SK-MEL-5 (cell line): ENCODE measurements at regions not wholly inside any gene's neighbourhood (a gene's known extent, or its start where the extent isn't known, plus 50 kb on each side); places are given as distances from the start of the nearest gene placed in this dataset.
A peak's percentile ranks its signal among the peaks of the same experiment; 100 is the strongest.

Source experiments
- DNase-seq: peaks from one replicate; pipeline ENCODE4 v3.0.0-alpha.2; 2016; ENCODE audit warnings: low read depth, low spot score
- in situ Hi-C: cut with HindIII; loops from 2 replicates; pipeline ENCODE4 v1.10.0; 2016; ENCODE audit warnings: low sequenced_read_pairs, high pct_unique_total_duplicates, low pct_unique_long_range_greater_than_20kb

GRCh38 chr17:70344386-70345060 is 175.2 kb downstream of the KCNJ2 start:
- no peak for DNase-seq
- in situ Hi-C loops = no loop called here

GRCh38 chr17:70345061-70345460 is 175.7 kb downstream of the KCNJ2 start:
- DNase-seq = no peak
- in situ Hi-C loops = no loop called here

DNA sequence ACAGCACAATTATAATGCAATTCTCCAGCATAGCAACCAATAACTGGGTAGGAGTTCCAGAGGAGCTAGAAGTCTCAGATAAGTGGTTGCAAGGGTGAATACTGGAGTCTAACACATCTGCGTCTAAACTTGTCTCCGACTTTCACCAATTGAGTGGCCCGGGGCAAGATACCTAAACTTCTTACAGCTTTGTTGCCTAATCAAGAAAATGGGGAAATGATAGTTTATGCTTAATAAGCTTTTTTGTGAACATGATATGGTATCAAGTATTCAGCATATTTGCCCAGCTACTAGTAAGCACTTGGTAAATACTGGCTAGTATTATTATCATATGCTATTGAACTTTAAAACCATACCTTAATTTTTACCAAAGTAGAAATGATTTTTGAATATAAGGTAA is 183.5 kb downstream of the KCNJ2 start:
- in situ Hi-C loops = no loop called here
- no peak for DNase-seq

DNA sequence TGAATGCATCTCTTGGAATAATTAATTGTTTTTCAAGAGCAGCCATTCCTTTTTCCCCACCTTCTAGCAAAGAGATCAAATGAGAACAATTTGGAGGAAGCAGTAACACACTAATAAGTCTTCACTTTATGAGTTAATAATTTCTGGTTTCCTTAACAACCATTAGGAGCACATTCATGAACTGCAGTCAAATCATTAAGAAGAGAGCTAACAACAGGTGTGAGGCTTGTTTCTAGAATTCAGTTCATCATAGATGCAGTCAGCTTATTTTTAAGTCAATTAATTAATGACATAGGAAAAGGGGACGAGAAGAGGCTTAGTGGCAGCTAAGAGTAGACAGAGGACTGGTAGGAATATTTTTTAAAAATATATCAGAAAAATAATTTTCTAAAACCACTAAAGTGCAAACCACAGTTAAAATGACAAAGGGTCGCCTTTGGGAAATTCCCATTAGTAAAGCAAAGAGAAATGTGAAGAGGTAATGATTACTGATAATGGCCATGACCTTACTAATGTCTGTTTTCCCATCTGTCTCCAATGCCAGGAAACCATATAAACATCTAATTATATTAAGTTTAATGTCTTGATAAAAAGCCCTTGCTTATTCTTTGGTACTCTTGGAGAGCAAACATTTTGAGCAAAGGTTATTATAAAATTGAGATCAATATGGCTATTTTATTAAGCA is 184.2 kb downstream of the KCNJ2 start:
- no peak for DNase-seq
- in situ Hi-C loops = no loop called here

DNA sequence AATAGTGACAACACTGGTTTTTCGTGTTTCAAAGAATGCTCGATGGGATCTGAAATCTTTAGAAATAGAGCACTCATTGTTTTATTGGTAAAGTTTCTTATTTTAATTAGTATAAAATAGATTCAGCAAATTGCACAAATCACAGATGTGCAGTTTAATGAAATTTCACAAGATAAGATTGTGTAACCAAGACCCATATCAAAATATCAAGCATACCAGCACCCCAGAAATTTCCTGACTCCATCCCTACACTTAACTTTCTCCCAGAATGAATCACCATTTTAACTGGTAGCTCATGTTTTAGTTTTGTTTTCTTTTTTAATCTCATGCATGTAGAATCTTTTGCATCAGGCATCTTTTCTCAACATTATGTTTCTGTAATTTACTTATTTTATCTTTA is 185.9 kb downstream of the KCNJ2 start:
- in situ Hi-C loops = no loop called here
- no peak for DNase-seq

DNA sequence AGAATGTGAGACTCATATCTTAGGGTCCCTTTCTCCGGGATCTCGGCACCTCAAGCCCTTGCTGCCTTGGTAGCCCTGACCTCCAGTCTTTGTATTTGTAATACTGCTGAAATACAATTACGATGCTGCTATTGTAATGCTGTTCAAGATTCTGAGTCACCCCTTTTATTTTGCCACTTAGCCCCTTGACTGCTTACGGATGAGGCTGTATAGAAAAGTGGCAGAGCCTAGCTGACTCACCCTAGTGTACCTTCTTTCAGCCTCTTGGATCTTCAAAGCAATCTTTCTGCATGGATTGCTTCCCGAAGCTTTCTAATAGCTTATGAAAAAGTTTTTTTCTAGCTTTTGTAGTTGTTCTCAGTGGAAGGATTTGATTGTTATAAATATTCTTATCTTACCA is 187.9 kb downstream of the KCNJ2 start:
- DNase-seq = no peak
- in situ Hi-C loops = no loop called here

DNA sequence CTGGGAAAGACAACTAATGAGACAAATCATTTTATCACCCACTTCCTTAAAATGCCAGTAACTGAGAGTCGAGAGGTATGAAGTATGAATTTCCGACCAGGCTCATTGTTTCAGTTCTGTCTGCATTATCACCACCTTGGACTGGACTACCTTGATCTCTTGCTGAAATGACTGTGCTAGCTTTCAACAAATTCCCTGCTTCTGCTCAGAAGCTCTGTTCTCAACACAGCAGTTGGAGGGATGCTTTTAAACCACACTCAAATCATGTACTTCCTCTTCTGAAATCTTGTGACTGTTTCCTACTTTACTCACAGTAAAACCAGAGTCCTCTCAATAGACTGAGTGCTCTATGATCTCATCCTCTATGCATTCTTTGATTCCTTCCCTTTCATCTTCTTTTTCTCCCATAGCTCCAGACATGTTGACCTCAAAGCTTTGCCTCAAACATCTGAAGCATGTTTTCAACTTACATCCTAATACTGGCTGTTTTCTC is 195.8 kb downstream of the KCNJ2 start:
- in situ Hi-C loops = no loop called here
- peak; percentile 65 for DNase-seq

DNA sequence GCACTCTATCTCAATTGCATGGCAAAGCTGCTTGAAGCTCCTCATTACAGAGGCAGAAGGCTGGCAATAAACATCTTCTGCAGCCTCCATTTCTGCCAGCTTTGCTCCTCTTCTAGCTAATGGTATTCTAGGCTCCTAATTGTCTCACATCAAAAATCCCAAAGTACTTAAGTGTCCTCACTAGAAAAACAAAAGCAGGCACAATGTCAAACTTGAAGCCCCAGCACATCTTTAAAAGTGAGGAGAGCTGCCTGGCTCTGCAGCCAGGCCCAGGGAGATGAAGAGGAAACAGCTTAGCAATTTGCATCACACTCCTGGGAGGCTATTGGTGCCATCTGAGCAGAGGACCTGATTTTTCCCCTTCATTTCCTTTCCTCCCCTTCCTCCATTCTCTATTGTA is 197.1 kb downstream of the KCNJ2 start:
- in situ Hi-C loops = no loop called here
- no peak for DNase-seq

- in situ Hi-C loops = no loop called here
- DNase-seq = no peak
Observed at GRCh38 chr17:70368011-70368410, 198.7 kb downstream of the KCNJ2 start.

DNA sequence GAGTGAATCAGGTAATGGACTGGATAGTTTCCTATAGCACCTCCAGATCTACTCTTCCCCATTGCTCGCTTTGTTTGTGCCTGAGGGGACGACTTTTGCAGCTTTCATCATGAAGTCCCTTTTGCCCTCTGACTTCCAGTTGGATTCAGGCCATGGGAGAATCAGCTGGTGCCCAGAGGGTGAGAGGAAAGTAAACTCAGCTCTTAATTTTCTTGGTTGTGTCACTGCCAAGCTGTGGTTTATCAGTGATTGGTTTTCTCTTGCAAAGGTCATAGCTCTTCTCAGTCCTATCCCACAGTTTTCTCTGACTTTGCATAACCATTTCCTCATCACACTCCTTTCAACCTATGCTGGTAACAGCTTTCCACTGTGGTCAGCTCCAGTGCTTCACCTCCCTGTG is 200.1 kb downstream of the KCNJ2 start:
- DNase-seq = no peak
- in situ Hi-C loops = no loop called here

GRCh38 chr17:70370816-70371215 is 201.5 kb downstream of the KCNJ2 start:
- no peak for DNase-seq
- in situ Hi-C loops = no loop called here

- DNase-seq = no peak
- in situ Hi-C loops = no loop called here
Observed at GRCh38 chr17:70373369-70373768, 204.0 kb downstream of the KCNJ2 start.

GRCh38 chr17:70374496-70374895 is 205.2 kb downstream of the KCNJ2 start:
- in situ Hi-C loops = no loop called here
- DNase-seq = no peak

GRCh38 chr17:70375406-70375805 is 206.1 kb downstream of the KCNJ2 start:
- no peak for DNase-seq
- in situ Hi-C loops = no loop called here

DNA sequence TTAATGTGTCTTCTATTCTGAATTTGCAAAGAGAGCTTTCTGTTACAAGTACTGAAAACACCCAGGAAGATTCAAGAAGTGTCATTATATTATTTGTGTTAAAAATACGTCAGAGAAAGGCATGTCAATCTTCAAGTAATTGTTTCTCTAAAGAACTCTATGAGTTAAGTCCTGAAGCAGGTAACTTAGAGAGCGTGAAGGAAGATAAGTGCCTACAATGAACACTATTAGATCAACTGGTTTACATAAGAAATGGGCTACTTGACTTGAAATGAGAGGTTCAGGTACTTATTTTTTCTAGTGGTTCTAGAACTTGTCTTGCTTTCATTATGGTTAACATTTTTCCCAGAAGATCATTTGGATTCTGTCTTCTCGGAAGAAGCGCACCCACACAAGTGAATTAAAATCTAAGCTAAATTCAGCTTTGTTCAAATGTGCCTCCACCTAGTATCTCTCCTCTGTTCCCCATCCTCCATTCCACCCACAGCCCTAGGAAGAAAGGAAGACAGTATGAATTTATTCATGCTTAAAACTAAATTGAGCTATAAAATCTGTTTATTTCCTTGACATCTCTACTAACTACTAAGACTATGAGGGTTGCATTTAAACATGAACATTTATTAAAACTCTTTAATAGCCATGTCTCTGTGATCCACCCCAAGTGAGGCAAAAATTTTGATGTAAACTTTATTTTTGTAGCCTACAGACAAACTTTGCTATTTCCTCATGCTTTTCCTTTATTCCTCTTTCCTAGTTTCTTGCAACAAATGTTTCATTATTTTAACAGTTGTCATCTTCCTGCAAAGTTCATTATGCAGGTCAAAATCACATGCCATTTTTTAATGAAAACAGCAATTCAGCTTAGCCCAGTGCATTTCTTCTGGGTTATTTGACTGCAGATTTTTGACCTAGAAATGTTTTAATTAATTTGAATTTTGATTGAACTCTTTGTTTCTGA is 206.8 kb downstream of the KCNJ2 start:
- in situ Hi-C loops = no loop called here

DNA sequence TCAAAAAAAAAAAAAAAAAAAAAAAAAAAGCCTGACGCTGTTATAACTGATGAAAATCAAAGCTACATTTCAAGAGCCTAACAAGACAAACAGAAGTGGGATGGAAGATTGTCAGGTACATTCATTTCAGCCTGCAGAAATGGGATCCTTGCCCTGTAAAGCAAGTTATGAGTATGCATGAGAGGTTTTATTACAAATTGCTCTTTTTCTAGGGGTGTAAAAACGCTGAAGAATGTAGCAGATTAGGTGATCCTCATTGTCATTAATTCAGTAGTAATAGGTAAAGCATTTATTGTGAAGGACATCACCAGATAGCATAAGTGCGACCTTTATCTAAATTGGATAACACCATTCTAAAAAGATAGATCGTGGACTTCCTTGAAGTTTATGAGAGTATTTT is 208.3 kb downstream of the KCNJ2 start:
- no peak for DNase-seq
- in situ Hi-C loops = no loop called here

More for the DNA sequence above, 206.8 kb downstream of the KCNJ2 start:
- no peak for DNase-seq

- in situ Hi-C loops = no loop called here
- DNase-seq = no peak
Observed at GRCh38 chr17:70378076-70378475, 208.7 kb downstream of the KCNJ2 start.

GRCh38 chr17:70379945-70380344 is 210.6 kb downstream of the KCNJ2 start:
- in situ Hi-C loops = no loop called here

More at GRCh38 chr17:70379945-70380344, 210.6 kb downstream of the KCNJ2 start:
- no peak for DNase-seq
